ENCODE measurements at regions not wholly inside any gene's neighbourhood (a gene's known extent, or its start where the extent isn't known, plus 50 kb on each side); places are given as distances from the start of the nearest gene placed in this dataset.

DNA sequence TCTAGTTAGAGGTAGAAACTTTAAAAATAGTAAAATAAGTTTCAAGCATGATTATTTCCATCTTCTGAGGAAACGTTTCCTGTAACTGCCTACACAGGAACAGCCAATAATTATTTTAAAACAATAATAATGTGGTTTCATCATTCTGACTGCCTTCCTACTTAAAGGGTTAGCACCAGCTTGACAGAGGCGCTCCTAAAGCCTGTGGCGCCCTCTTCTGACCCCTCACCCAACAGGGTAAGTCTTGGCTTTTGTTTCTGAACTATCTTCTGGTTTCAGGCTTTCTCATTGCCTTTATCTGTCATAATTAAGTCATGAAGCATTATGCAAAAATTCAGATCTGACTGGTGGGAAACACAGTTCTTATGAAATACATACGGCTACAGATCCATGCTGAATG is 96.7 kb downstream of the ITM2A start:
- Histone ChIP-seq H3K9me3 (no peaks in the 10 kb centered on the region), H3K36me3 (no peaks in the 10 kb centered on the region), H3K4me1 (no peaks in the 10 kb centered on the region), H3K4me3 (no peak overlapping the region), H3K27ac (no peak overlapping the region), H3K27me3 (no peaks in the 10 kb centered on the region)
- no peak for TF ChIP-seq POLR2A (IDR thresholded peaks at IDR 0.05)
- TF ChIP-seq, protein P1, sequence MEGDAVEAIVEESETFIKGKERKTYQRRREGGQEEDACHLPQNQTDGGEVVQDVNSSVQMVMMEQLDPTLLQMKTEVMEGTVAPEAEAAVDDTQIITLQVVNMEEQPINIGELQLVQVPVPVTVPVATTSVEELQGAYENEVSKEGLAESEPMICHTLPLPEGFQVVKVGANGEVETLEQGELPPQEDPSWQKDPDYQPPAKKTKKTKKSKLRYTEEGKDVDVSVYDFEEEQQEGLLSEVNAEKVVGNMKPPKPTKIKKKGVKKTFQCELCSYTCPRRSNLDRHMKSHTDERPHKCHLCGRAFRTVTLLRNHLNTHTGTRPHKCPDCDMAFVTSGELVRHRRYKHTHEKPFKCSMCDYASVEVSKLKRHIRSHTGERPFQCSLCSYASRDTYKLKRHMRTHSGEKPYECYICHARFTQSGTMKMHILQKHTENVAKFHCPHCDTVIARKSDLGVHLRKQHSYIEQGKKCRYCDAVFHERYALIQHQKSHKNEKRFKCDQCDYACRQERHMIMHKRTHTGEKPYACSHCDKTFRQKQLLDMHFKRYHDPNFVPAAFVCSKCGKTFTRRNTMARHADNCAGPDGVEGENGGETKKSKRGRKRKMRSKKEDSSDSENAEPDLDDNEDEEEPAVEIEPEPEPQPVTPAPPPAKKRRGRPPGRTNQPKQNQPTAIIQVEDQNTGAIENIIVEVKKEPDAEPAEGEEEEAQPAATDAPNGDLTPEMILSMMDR (IDR thresholded peaks at IDR 0.05), result peak in 2 of 6 experiments; percentile 16 to 17
- DNase-seq, result no peak
- WGBS, 2 donors, result 4 to 10% methylated on average over 4 of the region's 4 CpGs
- intact Hi-C loops (cut with DNase I), result no loop called here

- WGBS, 2 donors, result 24 to 28% methylated on average over 2 of the region's 2 CpGs
- Histone ChIP-seq H3K4me3 (no peak overlapping the region), H3K27me3 (no peaks in the 10 kb centered on the region), H3K27ac (no peak overlapping the region), H3K9me3 (no peaks in the 10 kb centered on the region), H3K36me3 (no peaks in the 10 kb centered on the region), H3K4me1 (no peaks in the 10 kb centered on the region)
- TF ChIP-seq, protein P1 (IDR thresholded peaks at IDR 0.05), result no peak
- TF ChIP-seq POLR2A (IDR thresholded peaks at IDR 0.05), result no peak
- intact Hi-C loops (cut with DNase I), result no loop called here
- DNase-seq, result no peak
Observed at GRCh38 chrX:79268788-79269187, 98.3 kb downstream of the ITM2A start.

GRCh38 chrX:79266702-79267101 is 100.4 kb downstream of the ITM2A start:
- H3K9me3 ChIP-seq, result no peaks in the 10 kb centered on the region
- H3K4me1 ChIP-seq, result no peaks in the 10 kb centered on the region
- TF ChIP-seq, protein P1 (IDR thresholded peaks at IDR 0.05), result no peak
- no peak for TF ChIP-seq POLR2A (IDR thresholded peaks at IDR 0.05)
- DNase-seq, result no peak
- whole genome bisulfite sequencing, 2 donors, result 58 to 79% methylated on average over 6 of the region's 6 CpGs
- H3K36me3 ChIP-seq, result no peaks in the 10 kb centered on the region
- intact Hi-C loops (cut with DNase I), result no loop called here
- H3K27me3 ChIP-seq, result no peaks in the 10 kb centered on the region
- H3K4me3 ChIP-seq, result no peak overlapping the region
- no peak overlapping the region for H3K27ac ChIP-seq

DNA sequence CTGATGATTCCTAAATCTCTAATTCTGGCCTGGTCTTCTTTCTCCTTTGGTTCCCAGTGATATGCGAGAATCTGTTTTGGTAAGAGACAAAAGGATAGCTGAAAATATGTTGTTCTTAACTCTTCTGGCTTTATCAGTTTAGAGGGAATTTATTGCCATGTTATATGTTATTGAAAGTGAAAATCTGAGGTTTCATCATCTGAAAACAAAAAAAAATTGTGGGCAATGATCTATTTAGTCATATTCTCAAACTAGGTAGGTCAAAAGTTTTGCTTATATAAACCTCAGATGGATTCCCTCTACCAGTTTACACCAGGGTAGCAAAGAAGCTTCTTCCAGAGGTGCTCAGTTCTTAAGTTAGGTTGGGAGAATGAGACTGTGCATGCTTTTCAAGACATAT is 103.6 kb downstream of the ITM2A start:
- TF ChIP-seq, protein P1 (IDR thresholded peaks at IDR 0.05), result no peak
- TF ChIP-seq POLR2A (IDR thresholded peaks at IDR 0.05), result no peak
- intact Hi-C loops (cut with DNase I), result no loop called here
- WGBS, 2 donors, result 63 to 70% methylated on average over 1 of the region's 1 CpG

DNA sequence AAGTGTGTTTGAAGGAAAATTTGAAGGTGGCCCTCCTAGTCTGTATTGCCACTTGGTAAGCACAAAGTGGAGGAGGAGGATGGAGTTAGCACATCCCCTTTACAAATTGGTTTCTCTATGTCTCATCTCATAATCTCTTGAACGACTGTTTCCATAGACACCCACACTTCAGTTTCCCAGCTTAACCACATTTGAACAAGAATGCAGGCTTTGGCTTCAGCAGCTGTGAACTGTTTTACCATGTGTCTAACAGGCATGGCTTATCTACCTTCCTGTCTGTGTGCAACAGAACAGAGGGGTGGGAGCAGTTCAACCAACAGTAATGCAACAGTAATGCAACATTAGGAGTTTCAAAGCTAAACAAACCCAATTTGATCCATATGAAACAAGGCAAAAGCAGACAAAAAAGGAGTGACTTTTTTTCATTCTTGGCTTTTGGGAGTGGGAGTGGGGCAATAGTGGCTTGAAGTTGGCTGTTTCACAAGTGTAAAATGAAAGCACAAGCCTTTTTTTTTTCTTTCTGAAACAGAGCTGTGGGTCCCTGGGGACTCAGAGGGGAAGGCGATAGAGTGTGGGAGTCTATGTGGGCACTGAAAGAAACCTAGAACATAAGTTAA is 108.0 kb downstream of the ITM2A start:
- Histone ChIP-seq H3K27me3 (no peaks in the 10 kb centered on the region), H3K4me3 (no peak overlapping the region), H3K9me3 (peaks cover 0 to 4% (median 0%) of the 10 kb centered on the region in 3 donors), H3K4me1 (no peaks in the 10 kb centered on the region), H3K36me3 (no peaks in the 10 kb centered on the region), H3K27ac (peak overlapping the region in 1 of 4 donors; percentile 6)
- TF ChIP-seq, protein P1 (IDR thresholded peaks at IDR 0.05), result no peak
- no peak for TF ChIP-seq POLR2A (IDR thresholded peaks at IDR 0.05)
- WGBS, 2 donors, result 0 to 42% methylated on average over 1 to 2 of the region's 2 CpGs
- intact Hi-C loops (cut with DNase I), result no loop called here
- no peak for DNase-seq

More for the DNA sequence above, 103.6 kb downstream of the ITM2A start:
- H3K4me3 ChIP-seq, result no peak overlapping the region
- no peaks in the 10 kb centered on the region for H3K4me1 ChIP-seq
- H3K9me3 ChIP-seq, result no peaks in the 10 kb centered on the region
- H3K36me3 ChIP-seq, result no peaks in the 10 kb centered on the region
- no peaks in the 10 kb centered on the region for H3K27me3 ChIP-seq
- no peak for DNase-seq
- H3K27ac ChIP-seq, result no peak overlapping the region

All from esophagus squamous epithelium (tissue), 5 donors.